ENCODE measurements at regions not wholly inside any gene's neighbourhood (a gene's known extent, or its start where the extent isn't known, plus 50 kb on each side); places are given as distances from the start of the nearest gene placed in this dataset.

- no peaks in the 10 kb centered on the region for H3K4me1 Mint-ChIP-seq
- peaks cover 0 to 5% (median under 1%) of the 10 kb centered on the region in 6 donors for H3K9me3 Mint-ChIP-seq
- DNase-seq, result no peak
- no peak overlapping the region for H3K4me3 Mint-ChIP-seq
- no peaks in the 10 kb centered on the region for H3K36me3 Mint-ChIP-seq
- H3K27ac Mint-ChIP-seq, result no peak overlapping the region
- peaks cover 0 to 5% (median 0%) of the 10 kb centered on the region in 3 donors for H3K27me3 Mint-ChIP-seq (ENCODE audit: low read depth in 3 of 3)
Measured at GRCh38 chr2:173629076-173629475, 274.4 kb downstream of the CDCA7 start.

DNA sequence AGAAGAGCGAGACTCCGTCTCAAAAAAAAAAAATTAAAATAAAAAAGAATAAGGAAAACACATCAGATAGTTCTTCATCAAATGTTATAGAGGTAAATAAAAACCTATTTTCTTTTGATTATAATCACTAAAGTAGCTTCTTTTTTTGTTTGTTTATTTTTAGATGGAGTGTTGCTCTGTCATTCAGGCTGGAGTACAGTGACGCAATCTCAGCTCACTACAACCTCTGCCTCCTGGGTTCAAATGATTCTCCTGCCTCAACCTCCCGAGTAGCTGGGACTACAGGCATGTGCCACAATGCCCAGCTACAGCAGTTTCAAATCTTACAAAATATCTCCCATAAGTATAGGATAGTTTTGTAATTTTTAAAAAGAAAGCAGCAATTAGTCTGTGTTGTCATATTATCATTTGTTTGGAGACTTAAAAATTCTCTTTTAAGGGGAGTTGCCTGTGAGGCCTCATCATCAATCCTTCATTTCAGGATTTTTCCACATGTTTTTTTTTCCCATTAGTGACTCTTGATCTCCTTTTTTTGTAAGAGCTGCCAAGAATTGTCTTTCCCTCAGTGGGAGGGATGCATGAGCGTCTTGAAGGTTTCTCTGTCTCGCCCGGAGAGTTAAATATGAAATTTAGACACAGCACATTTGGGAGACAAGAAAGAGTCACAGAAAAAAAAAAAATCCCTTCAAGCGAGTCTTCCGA is 275.9 kb downstream of the CDCA7 start:
- Mint-ChIP-seq H3K9me3 (peaks cover 0 to 6% (median under 1%) of the 10 kb centered on the region in 6 donors), H3K36me3 (peaks cover 0 to 4% (median 0%) of the 10 kb centered on the region in 3 donors), H3K27ac (no peak overlapping the region), H3K4me1 (no peaks in the 10 kb centered on the region), H3K27me3 (ENCODE audit: low read depth in 3 of 3) (peaks cover 0 to 3% (median 2%) of the 10 kb centered on the region in 3 donors), H3K4me3 (no peak overlapping the region)
- DNase-seq, result no peak

GRCh38 chr2:173631127-173631460 is 276.4 kb downstream of the CDCA7 start:
- H3K9me3 Mint-ChIP-seq, result peaks cover 0 to 5% (median 0%) of the 10 kb centered on the region in 6 donors
- peaks cover 0 to 5% (median 0%) of the 10 kb centered on the region in 3 donors for H3K36me3 Mint-ChIP-seq
- no peak overlapping the region for H3K4me3 Mint-ChIP-seq
- H3K4me1 Mint-ChIP-seq, result no peaks in the 10 kb centered on the region
- DNase-seq, result no peak
- no peak overlapping the region for H3K27ac Mint-ChIP-seq
- peaks cover 0 to 5% (median 0%) of the 10 kb centered on the region in 3 donors for H3K27me3 Mint-ChIP-seq (ENCODE audit: low read depth in 3 of 3)

- Mint-ChIP-seq H3K4me3 (no peak overlapping the region), H3K27ac (no peak overlapping the region), H3K27me3 (ENCODE audit: low read depth in 3 of 3) (peaks cover 2 to 10% (median 2%) of the 10 kb centered on the region in 3 donors), H3K36me3 (no peaks in the 10 kb centered on the region), H3K4me1 (no peaks in the 10 kb centered on the region), H3K9me3 (no peaks in the 10 kb centered on the region)
- no peak for DNase-seq
Measured at GRCh38 chr2:173644146-173644545, 289.5 kb downstream of the CDCA7 start.

- Mint-ChIP-seq H3K36me3 (no peaks in the 10 kb centered on the region), H3K4me3 (no peak overlapping the region), H3K4me1 (no peaks in the 10 kb centered on the region), H3K27me3 (ENCODE audit: low read depth in 3 of 3) (peaks cover 2 to 12% (median 4%) of the 10 kb centered on the region in 3 donors), H3K9me3 (no peaks in the 10 kb centered on the region), H3K27ac (no peak overlapping the region)
- DNase-seq, result no peak
Measured at GRCh38 chr2:173647681-173648311, 293.1 kb downstream of the CDCA7 start.

GRCh38 chr2:173648816-173649215 is 294.1 kb downstream of the CDCA7 start:
- no peak for DNase-seq
- Mint-ChIP-seq H3K27me3 (ENCODE audit: low read depth in 3 of 3) (peaks cover 2 to 10% (median 4%) of the 10 kb centered on the region in 3 donors), H3K4me1 (no peaks in the 10 kb centered on the region), H3K4me3 (no peak overlapping the region), H3K27ac (no peak overlapping the region), H3K36me3 (no peaks in the 10 kb centered on the region), H3K9me3 (no peaks in the 10 kb centered on the region)

GRCh38 chr2:173649527-173650219 is 295.0 kb downstream of the CDCA7 start:
- Mint-ChIP-seq H3K36me3 (no peaks in the 10 kb centered on the region), H3K9me3 (no peaks in the 10 kb centered on the region), H3K27me3 (ENCODE audit: low read depth in 3 of 3) (peaks cover 2 to 10% (median 2%) of the 10 kb centered on the region in 3 donors), H3K4me3 (no peak overlapping the region), H3K27ac (no peak overlapping the region), H3K4me1 (no peaks in the 10 kb centered on the region)
- DNase-seq, result no peak

- Mint-ChIP-seq H3K27me3 (ENCODE audit: low read depth in 3 of 3) (peaks cover 2 to 10% (median 5%) of the 10 kb centered on the region in 3 donors), H3K4me1 (no peaks in the 10 kb centered on the region), H3K27ac (no peak overlapping the region), H3K4me3 (no peak overlapping the region), H3K9me3 (no peaks in the 10 kb centered on the region), H3K36me3 (no peaks in the 10 kb centered on the region)
- DNase-seq, result no peak
Measured at GRCh38 chr2:173651891-173652290, 297.2 kb downstream of the CDCA7 start.

DNA sequence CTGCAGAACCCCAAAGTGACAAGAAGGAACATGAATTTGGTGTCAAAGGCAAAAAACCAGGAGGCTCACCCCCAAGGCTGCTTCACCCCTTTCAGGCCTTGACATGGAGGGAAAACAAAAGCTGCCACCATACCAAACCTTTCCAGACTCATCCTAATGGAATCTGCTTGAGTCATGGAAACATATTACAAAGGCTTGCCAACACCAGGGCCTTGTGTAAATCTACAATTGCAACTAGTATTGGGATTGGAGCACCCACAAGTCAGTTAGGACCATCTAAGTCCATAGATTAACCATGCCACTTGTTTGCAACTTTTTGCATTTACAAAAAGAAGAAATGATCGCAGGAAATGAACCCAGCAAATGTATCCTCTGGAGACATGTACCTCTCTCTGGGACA is 297.6 kb downstream of the CDCA7 start:
- peaks cover 0 to 10% (median 2%) of the 10 kb centered on the region in 3 donors for H3K27me3 Mint-ChIP-seq (ENCODE audit: low read depth in 3 of 3)
- H3K36me3 Mint-ChIP-seq, result no peaks in the 10 kb centered on the region
- no peak overlapping the region for H3K27ac Mint-ChIP-seq
- DNase-seq, result no peak
- no peaks in the 10 kb centered on the region for H3K9me3 Mint-ChIP-seq
- no peaks in the 10 kb centered on the region for H3K4me1 Mint-ChIP-seq
- no peak overlapping the region for H3K4me3 Mint-ChIP-seq

DNA sequence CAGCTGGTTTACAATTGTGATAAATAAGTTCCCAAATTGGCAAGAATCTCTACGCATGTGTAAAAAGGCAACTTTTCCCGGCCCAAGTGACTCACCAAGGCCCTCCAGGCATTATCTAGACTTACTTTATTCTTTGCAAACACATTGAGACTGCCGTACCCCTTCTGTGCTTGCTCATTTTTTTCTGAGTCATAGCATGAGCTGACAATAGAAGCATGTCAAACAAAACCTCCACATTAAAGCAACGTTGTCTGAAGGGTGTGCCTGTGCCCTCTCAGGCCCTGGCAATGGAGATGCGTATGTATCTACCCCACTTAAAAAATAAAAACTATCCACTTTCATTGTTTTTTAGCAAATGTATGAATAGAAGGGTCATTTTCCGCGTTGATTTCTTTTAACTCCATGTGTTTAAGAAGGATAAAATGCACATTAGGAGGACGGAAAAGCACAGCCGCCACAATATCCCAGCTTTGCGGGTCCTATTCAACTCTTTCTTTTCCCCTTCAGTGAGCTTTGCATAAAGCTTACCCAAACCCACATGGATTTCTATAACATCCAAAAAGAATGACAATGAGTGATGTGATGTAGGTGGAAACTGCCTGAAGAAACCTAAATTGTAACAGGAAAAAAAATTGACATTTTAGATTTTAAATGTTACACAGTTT is 298.2 kb downstream of the CDCA7 start:
- no peaks in the 10 kb centered on the region for H3K9me3 Mint-ChIP-seq
- peaks cover 0 to 10% (median 2%) of the 10 kb centered on the region in 3 donors for H3K27me3 Mint-ChIP-seq (ENCODE audit: low read depth in 3 of 3)
- no peak for DNase-seq
- no peak overlapping the region for H3K27ac Mint-ChIP-seq
- H3K4me1 Mint-ChIP-seq, result no peaks in the 10 kb centered on the region
- H3K36me3 Mint-ChIP-seq, result no peaks in the 10 kb centered on the region
- H3K4me3 Mint-ChIP-seq, result no peak overlapping the region

DNA sequence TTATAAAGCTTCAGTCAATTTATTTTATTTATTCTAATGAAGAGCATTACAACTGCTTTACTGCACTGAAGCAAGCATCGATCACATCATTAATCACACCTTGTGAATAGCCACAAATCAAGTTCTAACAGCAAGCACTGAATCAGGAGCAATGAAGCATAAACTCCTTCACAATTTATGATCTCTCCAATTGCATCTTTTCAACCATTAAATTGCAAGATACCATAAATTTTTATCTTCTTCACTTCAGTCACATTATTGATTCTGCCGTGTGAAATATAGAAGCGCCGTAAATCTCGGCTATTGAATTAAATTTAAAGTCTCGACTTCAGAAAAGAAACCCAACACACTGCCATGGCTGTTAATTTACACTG is 298.7 kb downstream of the CDCA7 start:
- H3K36me3 Mint-ChIP-seq, result no peaks in the 10 kb centered on the region
- no peak overlapping the region for H3K27ac Mint-ChIP-seq
- H3K4me1 Mint-ChIP-seq, result no peaks in the 10 kb centered on the region
- H3K9me3 Mint-ChIP-seq, result no peaks in the 10 kb centered on the region
- H3K27me3 Mint-ChIP-seq (ENCODE audit: low read depth in 3 of 3), result peaks cover 0 to 10% (median 2%) of the 10 kb centered on the region in 3 donors
- no peak for DNase-seq
- no peak overlapping the region for H3K4me3 Mint-ChIP-seq

GRCh38 chr2:173654161-173654895 is 299.7 kb downstream of the CDCA7 start:
- Mint-ChIP-seq H3K4me1 (no peaks in the 10 kb centered on the region), H3K27ac (no peak overlapping the region), H3K9me3 (no peaks in the 10 kb centered on the region), H3K27me3 (ENCODE audit: low read depth in 3 of 3) (peaks cover 0 to 10% (median 2%) of the 10 kb centered on the region in 3 donors), H3K4me3 (no peak overlapping the region), H3K36me3 (no peaks in the 10 kb centered on the region)
- DNase-seq, result no peak

GRCh38 chr2:173654896-173655265 is 300.2 kb downstream of the CDCA7 start:
- Mint-ChIP-seq H3K4me3 (no peak overlapping the region), H3K36me3 (no peaks in the 10 kb centered on the region), H3K9me3 (no peaks in the 10 kb centered on the region), H3K27ac (no peak overlapping the region), H3K4me1 (no peaks in the 10 kb centered on the region), H3K27me3 (ENCODE audit: low read depth in 3 of 3) (peaks cover 0 to 10% (median 2%) of the 10 kb centered on the region in 3 donors)
- no peak for DNase-seq

Measured in immature natural killer cell (primary cell).